ENCODE measurements at regions not wholly inside any gene's neighbourhood (a gene's known extent, or its start where the extent isn't known, plus 50 kb on each side); places are given as distances from the start of the nearest gene placed in this dataset.

- TF ChIP-seq EGR1 (IDR thresholded peaks at IDR 0.05) (no peak), TCF12 (IDR thresholded peaks at IDR 0.05; ENCODE audit: low read depth) (no peak), RAD21 (IDR thresholded peaks at IDR 0.05; ENCODE audit: low read depth) (no peak), CREB1 (IDR thresholded peaks at IDR 0.05; ENCODE audit: low read depth) (no peak), TAF1 (IDR thresholded peaks at IDR 0.05; ENCODE audit: low read depth) (no peak), EP300 (IDR thresholded peaks at IDR 0.05; ENCODE audit: borderline replicate concordance) (no peak), FOXM1 (IDR thresholded peaks at IDR 0.05; ENCODE audit: borderline replicate concordance, low read depth) (no peak), ZBTB7A (IDR thresholded peaks at IDR 0.05; ENCODE audit: low read depth) (no peak), USF1 (IDR thresholded peaks at IDR 0.05) (no peak), NFIC (IDR thresholded peaks at IDR 0.05) (no peak), TEAD4 (IDR thresholded peaks at IDR 0.05) (no peak), YY1 (IDR thresholded peaks at IDR 0.05; ENCODE audit: low read depth) (no peak), MAX (IDR thresholded peaks at IDR 0.05) (no peak)
These were observed 87.5 kb upstream of the ZBTB18 start for GRCh38 chr1:243963571-243963970.

- TF ChIP-seq YY1 (IDR thresholded peaks at IDR 0.05; ENCODE audit: low read depth) (no peak), EGR1 (IDR thresholded peaks at IDR 0.05) (no peak), USF1 (IDR thresholded peaks at IDR 0.05) (no peak), CEBPB (IDR thresholded peaks at IDR 0.05) (no peak), FOXM1 (IDR thresholded peaks at IDR 0.05; ENCODE audit: borderline replicate concordance, low read depth) (no peak), EP300 (IDR thresholded peaks at IDR 0.05; ENCODE audit: borderline replicate concordance) (no peak), TCF12 (IDR thresholded peaks at IDR 0.05; ENCODE audit: low read depth) (no peak), RAD21 (IDR thresholded peaks at IDR 0.05; ENCODE audit: low read depth) (no peak)
These were observed 88.5 kb upstream of the ZBTB18 start for GRCh38 chr1:243962541-243962940.

- TF ChIP-seq TEAD4 (IDR thresholded peaks at IDR 0.05) (no peak), MAX (IDR thresholded peaks at IDR 0.05) (no peak), RAD21 (IDR thresholded peaks at IDR 0.05; ENCODE audit: low read depth) (no peak)
These were observed 91.1 kb upstream of the ZBTB18 start for GRCh38 chr1:243959998-243960397.

- TF ChIP-seq RAD21 (IDR thresholded peaks at IDR 0.05; ENCODE audit: low read depth) (no peak), TCF12 (IDR thresholded peaks at IDR 0.05; ENCODE audit: low read depth) (no peak), CEBPB (IDR thresholded peaks at IDR 0.05) (no peak), USF1 (IDR thresholded peaks at IDR 0.05) (no peak), YY1 (IDR thresholded peaks at IDR 0.05; ENCODE audit: low read depth) (no peak), CREB1 (IDR thresholded peaks at IDR 0.05; ENCODE audit: low read depth) (no peak), MAX (IDR thresholded peaks at IDR 0.05) (no peak), TEAD4 (IDR thresholded peaks at IDR 0.05) (no peak), ZBTB7A (IDR thresholded peaks at IDR 0.05; ENCODE audit: low read depth) (no peak), FOXM1 (IDR thresholded peaks at IDR 0.05; ENCODE audit: borderline replicate concordance, low read depth) (no peak)
These were observed 93.9 kb upstream of the ZBTB18 start for GRCh38 chr1:243957141-243957540.

GRCh38 chr1:243956450-243956849 is 94.6 kb upstream of the ZBTB18 start:
- TF ChIP-seq YY1 (IDR thresholded peaks at IDR 0.05; ENCODE audit: low read depth) (no peak), REST (IDR thresholded peaks at IDR 0.05; ENCODE audit: low read depth) (no peak), TEAD4 (IDR thresholded peaks at IDR 0.05) (no peak), NFIC (IDR thresholded peaks at IDR 0.05) (no peak), ZBTB7A (IDR thresholded peaks at IDR 0.05; ENCODE audit: low read depth) (no peak), EGR1 (IDR thresholded peaks at IDR 0.05) (no peak), TAF1 (IDR thresholded peaks at IDR 0.05; ENCODE audit: low read depth) (no peak), CEBPB (IDR thresholded peaks at IDR 0.05) (no peak), USF1 (IDR thresholded peaks at IDR 0.05) (no peak), FOXM1 (IDR thresholded peaks at IDR 0.05; ENCODE audit: borderline replicate concordance, low read depth) (no peak)

- TF ChIP-seq RAD21 (IDR thresholded peaks at IDR 0.05; ENCODE audit: low read depth): no peak
- TF ChIP-seq MAX (IDR thresholded peaks at IDR 0.05): no peak
- no peak for TF ChIP-seq NFIC (IDR thresholded peaks at IDR 0.05)
- no peak for TF ChIP-seq TEAD4 (IDR thresholded peaks at IDR 0.05)
- TF ChIP-seq EP300 (IDR thresholded peaks at IDR 0.05; ENCODE audit: borderline replicate concordance): no peak
- TF ChIP-seq TAF1 (IDR thresholded peaks at IDR 0.05; ENCODE audit: low read depth): no peak
- TF ChIP-seq REST (IDR thresholded peaks at IDR 0.05; ENCODE audit: low read depth): no peak
- no peak for TF ChIP-seq FOXM1 (IDR thresholded peaks at IDR 0.05; ENCODE audit: borderline replicate concordance, low read depth)
- TF ChIP-seq CREB1 (IDR thresholded peaks at IDR 0.05; ENCODE audit: low read depth): no peak
- no peak for TF ChIP-seq USF1 (IDR thresholded peaks at IDR 0.05)
- TF ChIP-seq YY1 (IDR thresholded peaks at IDR 0.05; ENCODE audit: low read depth): no peak
- no peak for TF ChIP-seq TCF12 (IDR thresholded peaks at IDR 0.05; ENCODE audit: low read depth)
- TF ChIP-seq ZBTB7A (IDR thresholded peaks at IDR 0.05; ENCODE audit: low read depth): no peak
- TF ChIP-seq CEBPB (IDR thresholded peaks at IDR 0.05): no peak
- no peak for TF ChIP-seq EGR1 (IDR thresholded peaks at IDR 0.05)
These were observed 100.1 kb upstream of the AKT3 start for GRCh38 chr1:243950166-243950565.

Measured in Ishikawa (cell line).